Esophagus squamous epithelium (tissue), 5 donors: ENCODE measurements at regions not wholly inside any gene's neighbourhood (a gene's known extent, or its start where the extent isn't known, plus 50 kb on each side); places are given as distances from the start of the nearest gene placed in this dataset.

Source experiments
- DNase-seq: peaks from one replicate; lab custom pipeline; 2025; lab: John Stamatoyannopoulos, UW
- H3K27ac ChIP-seq, 4 donors: fragments of 200-600 bp; sonication (generic); one replicate each; pipeline ENCODE4 v1.5.1; 2016 to 2019; ENCODE audit warnings: mild to moderate bottlenecking in 1 of 4
- H3K27me3 ChIP-seq, 4 donors: fragments of 200-600 bp; sonication (generic); 1 replicate in 3 of 4; 2 replicates in 1 of 4; pipeline versions ENCODE4 v1.5.1 to v1.6.0; 2017 to 2021; ENCODE audit warnings: antibody characterized with exemption in 1 of 4
- H3K36me3 ChIP-seq, 3 donors: fragments of 200-600 bp; sonication (generic); one replicate each; pipeline ENCODE4 v1.5.1; 2016 to 2019
- H3K4me1 ChIP-seq, 3 donors: fragments of 200-600 bp; sonication (generic); one replicate each; pipeline ENCODE4 v1.5.1; 2017 to 2019
- H3K4me3 ChIP-seq, 4 donors: fragments of 200-600 bp; sonication (generic); 1 replicate in 3 of 4; 2 replicates in 1 of 4; pipeline ENCODE4 v1.5.1; 2016 to 2019; ENCODE audit warnings: mild to moderate bottlenecking in 2 of 4, moderate library complexity in 1 of 4
- H3K9me3 ChIP-seq, 3 donors: fragments of 200-600 bp; sonication (generic); one replicate each; pipeline ENCODE4 v1.5.1; 2016 to 2019
- POLR2A ChIP-seq, 4 donors: fragments of 450-650 bp; IDR thresholded peaks; one replicate each; pipeline ENCODE4 v1.6.1; 2017; ENCODE audit warnings: antibody characterized with exemption in 4 of 4, mild to moderate bottlenecking in 4 of 4, moderate library complexity in 3 of 4
- WGBS, 2 donors: methylation state at CpG; one replicate each; pipeline ENCODE4 v1.1.5; 2018; 5-methylcytosine and 5-hydroxymethylcytosine counted together
- intact Hi-C: fragments of 100-400 bp; cut with DNase I; formaldehyde crosslinking; loops from one replicate; pipeline ENCODE4 v1.15.0; 2022
- TF ChIP-seq, protein P1 (sequence below), 6 experiments: fragments of 450-650 bp in 4 of 6; fragments of 200-600 bp in 2 of 6; sonication (generic) in 2 of 6; IDR thresholded peaks; one replicate each; pipeline ENCODE4 v1.5.1; 2016 to 2019; ENCODE audit warnings: antibody characterized with exemption in 6 of 6, mild to moderate bottlenecking in 4 of 6, moderate library complexity in 4 of 6
- donor health status: DM: yes; HTN: yes; CAD: no.

GRCh38 chr7:131164025-131164925 lies 163.4 kb upstream of the MKLN1 start:
- intact Hi-C loops = no loop called here
- TF ChIP-seq POLR2A (IDR thresholded peaks at IDR 0.05) = no peak
- no peak for DNase-seq

GRCh38 chr7:131166066-131166465 lies 161.6 kb upstream of the MKLN1 start:
- intact Hi-C loops = no loop called here
- Histone ChIP-seq H3K36me3 (no peaks in the 10 kb centered on the region), H3K27ac (no peak overlapping the region), H3K4me1 (no peaks in the 10 kb centered on the region), H3K9me3 (no peaks in the 10 kb centered on the region), H3K4me3 (no peak overlapping the region), H3K27me3 (no peaks in the 10 kb centered on the region)
- WGBS, 2 donors = 90 to 92% methylated on average over 6 of the region's 6 CpGs
- no peak for TF ChIP-seq POLR2A (IDR thresholded peaks at IDR 0.05)
- TF ChIP-seq, protein P1, sequence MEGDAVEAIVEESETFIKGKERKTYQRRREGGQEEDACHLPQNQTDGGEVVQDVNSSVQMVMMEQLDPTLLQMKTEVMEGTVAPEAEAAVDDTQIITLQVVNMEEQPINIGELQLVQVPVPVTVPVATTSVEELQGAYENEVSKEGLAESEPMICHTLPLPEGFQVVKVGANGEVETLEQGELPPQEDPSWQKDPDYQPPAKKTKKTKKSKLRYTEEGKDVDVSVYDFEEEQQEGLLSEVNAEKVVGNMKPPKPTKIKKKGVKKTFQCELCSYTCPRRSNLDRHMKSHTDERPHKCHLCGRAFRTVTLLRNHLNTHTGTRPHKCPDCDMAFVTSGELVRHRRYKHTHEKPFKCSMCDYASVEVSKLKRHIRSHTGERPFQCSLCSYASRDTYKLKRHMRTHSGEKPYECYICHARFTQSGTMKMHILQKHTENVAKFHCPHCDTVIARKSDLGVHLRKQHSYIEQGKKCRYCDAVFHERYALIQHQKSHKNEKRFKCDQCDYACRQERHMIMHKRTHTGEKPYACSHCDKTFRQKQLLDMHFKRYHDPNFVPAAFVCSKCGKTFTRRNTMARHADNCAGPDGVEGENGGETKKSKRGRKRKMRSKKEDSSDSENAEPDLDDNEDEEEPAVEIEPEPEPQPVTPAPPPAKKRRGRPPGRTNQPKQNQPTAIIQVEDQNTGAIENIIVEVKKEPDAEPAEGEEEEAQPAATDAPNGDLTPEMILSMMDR (IDR thresholded peaks at IDR 0.05) = no peak
- no peak for DNase-seq

More at GRCh38 chr7:131164025-131164925, 163.4 kb upstream of the MKLN1 start:
- Histone ChIP-seq H3K27ac (no peak overlapping the region), H3K4me1 (no peaks in the 10 kb centered on the region), H3K36me3 (no peaks in the 10 kb centered on the region), H3K9me3 (no peaks in the 10 kb centered on the region), H3K4me3 (no peak overlapping the region), H3K27me3 (no peaks in the 10 kb centered on the region)
- WGBS, 2 donors = 35 to 47% methylated on average over 3 of the region's 3 CpGs

DNA sequence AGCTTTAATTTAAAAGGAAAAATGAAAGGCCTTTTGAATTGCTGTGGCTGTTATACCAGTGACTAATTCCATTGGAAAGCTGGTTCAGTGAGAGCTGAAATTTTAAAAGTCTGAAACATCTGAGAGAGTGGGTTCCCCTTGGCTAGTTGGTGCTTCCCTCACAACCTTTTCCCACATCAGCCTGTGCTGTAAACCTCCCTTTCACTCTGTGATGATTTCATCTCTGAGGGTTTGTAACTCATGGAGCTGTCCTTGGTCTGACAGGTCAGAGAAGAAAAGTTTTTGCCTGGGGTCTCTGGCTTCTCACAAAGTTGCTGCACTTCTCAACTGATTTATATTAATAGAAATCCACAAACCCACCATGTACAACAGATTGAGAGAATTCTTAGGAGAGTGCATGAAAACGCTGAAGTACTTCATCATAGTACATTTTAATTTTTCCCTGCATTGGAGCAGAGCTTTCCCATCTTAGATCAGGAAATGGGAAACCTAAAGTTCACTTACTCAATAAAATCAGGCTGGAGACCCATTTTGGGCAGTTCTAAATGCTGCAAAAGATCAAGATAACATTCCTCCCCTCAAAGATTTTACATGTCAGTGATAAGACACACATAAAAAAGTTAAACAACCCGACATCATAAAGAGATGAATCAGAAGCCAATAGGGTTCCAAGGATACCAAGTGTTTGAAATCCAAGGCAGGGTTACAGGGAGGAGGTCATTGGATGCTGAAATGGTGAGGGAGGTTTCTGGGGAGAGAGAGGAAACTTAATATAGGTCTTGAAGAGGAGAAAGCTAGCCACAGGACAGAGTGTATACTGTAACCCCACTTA lies 157.0 kb upstream of the MKLN1 start:
- Histone ChIP-seq H3K27me3 (no peaks in the 10 kb centered on the region), H3K4me1 (no peaks in the 10 kb centered on the region), H3K27ac (no peak overlapping the region), H3K36me3 (no peaks in the 10 kb centered on the region), H3K4me3 (no peak overlapping the region), H3K9me3 (no peaks in the 10 kb centered on the region)
- TF ChIP-seq POLR2A (IDR thresholded peaks at IDR 0.05) = no peak
- TF ChIP-seq, protein P1 (IDR thresholded peaks at IDR 0.05) = no peak
- no peak for DNase-seq
- 77 to 82% methylated on average over 2 of the region's 2 CpGs for WGBS, 2 donors
- intact Hi-C loops = no loop called here

DNA sequence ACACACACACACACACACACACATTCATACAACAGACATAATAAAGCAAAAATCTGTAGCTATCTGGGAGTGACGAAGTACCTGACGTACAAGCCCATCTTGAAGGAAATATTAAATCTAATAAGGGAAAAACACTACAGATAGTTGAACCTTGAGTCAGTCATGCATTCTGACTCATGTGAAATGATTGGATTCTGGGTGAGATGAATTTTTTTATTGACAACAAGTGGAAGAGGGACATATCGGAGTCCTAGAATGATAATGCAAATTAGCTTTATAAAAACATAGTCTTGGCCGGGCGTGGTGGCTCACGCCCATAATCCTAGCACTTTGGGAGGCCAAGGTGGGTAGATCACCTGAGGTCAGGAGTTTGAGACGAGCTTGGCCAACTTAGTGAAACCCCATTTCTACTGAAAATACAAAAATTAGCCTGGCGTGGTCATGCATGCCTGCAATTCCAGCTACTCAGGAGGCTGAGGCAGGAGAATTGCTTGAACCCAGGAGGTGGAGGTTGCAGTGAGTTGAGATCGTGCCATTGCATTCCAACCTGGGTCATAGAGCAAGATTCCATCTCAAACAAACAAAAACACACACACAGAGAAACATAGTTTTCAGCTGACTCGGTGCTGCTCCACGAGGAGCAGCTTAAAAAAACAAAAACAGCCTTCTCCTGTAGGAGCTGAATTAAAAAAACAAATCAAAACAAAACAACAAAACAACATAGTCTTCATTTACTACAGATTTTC lies 154.4 kb upstream of the MKLN1 start:
- intact Hi-C loops = no loop called here
- no peak for DNase-seq
- Histone ChIP-seq H3K27me3 (no peaks in the 10 kb centered on the region), H3K4me1 (no peaks in the 10 kb centered on the region), H3K9me3 (no peaks in the 10 kb centered on the region), H3K36me3 (no peaks in the 10 kb centered on the region), H3K4me3 (no peak overlapping the region), H3K27ac (no peak overlapping the region)
- 80 to 83% methylated on average over 11 of the region's 11 CpGs for WGBS, 2 donors
- TF ChIP-seq POLR2A (IDR thresholded peaks at IDR 0.05) = no peak
- TF ChIP-seq, protein P1 (IDR thresholded peaks at IDR 0.05) = no peak

DNA sequence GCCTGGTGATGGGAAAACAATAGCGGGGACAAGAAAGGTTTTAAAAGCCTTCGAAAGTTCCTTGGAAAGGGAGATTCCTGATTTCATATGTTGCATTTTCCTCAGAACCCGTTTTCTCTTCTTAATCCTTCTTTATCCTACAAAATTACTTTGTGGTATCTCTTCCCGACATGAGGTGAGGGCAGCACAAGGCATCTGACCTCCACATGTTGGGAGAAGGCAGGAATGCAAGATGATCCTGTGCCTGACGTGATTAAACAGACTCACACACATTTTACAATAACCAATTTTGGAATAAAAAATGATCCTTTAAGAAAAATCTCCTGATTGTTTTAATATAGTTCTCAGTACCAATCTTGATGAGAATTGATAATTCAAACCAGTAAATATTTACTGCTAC lies 153.3 kb upstream of the MKLN1 start:
- no peak for DNase-seq
- Histone ChIP-seq H3K36me3 (no peaks in the 10 kb centered on the region), H3K4me3 (no peak overlapping the region), H3K27ac (no peak overlapping the region), H3K4me1 (no peaks in the 10 kb centered on the region), H3K27me3 (no peaks in the 10 kb centered on the region), H3K9me3 (no peaks in the 10 kb centered on the region)
- no peak for TF ChIP-seq POLR2A (IDR thresholded peaks at IDR 0.05)
- TF ChIP-seq, protein P1 (IDR thresholded peaks at IDR 0.05) = no peak
- WGBS, 2 donors = 78 to 85% methylated on average over 5 of the region's 5 CpGs
- intact Hi-C loops = no loop called here
